Smooth muscle cell (in vitro differentiated cells): ENCODE measurements at regions not wholly inside any gene's neighbourhood (a gene's known extent, or its start where the extent isn't known, plus 50 kb on each side); places are given as distances from the start of the nearest gene placed in this dataset.

Experiments used
- DNase-seq: peaks from one replicate; lab custom pipeline; 2025; ENCODE audit not compliant: unreplicated experiment; lab: John Stamatoyannopoulos, UW
- H2AFZ ChIP-seq: fragments of 200-600 bp; sonication (generic); 2 replicates; pipeline ENCODE4 v1.6.0; 2016; ENCODE audit warnings: antibody characterized with exemption, low read depth, mild to moderate bottlenecking
- H3F3A ChIP-seq: fragments of 200-600 bp; sonication (generic); 2 replicates; pipeline ENCODE4 v1.6.0; 2017; ENCODE audit warnings: antibody characterized with exemption, low read depth
- H3K27ac ChIP-seq: fragments of 200-600 bp; sonication (generic); 2 replicates; pipeline ENCODE4 v1.5.1; 2016; ENCODE audit warnings: low read depth, mild to moderate bottlenecking
- H3K27me3 ChIP-seq: fragments of 200-600 bp; sonication (generic); 2 replicates; pipeline ENCODE4 v1.6.1; 2016; ENCODE audit warnings: low read depth, mild to moderate bottlenecking
- H3K36me3 ChIP-seq: fragments of 200-600 bp; sonication (generic); 2 replicates; pipeline ENCODE4 v1.5.1; 2016; ENCODE audit warnings: low read depth
- H3K4me1 ChIP-seq: fragments of 200-600 bp; sonication (generic); 2 replicates; pipeline ENCODE4 v1.5.1; 2016; ENCODE audit warnings: low read depth
- H3K4me2 ChIP-seq: fragments of 200-600 bp; sonication (generic); 2 replicates; pipeline ENCODE4 v1.6.0; 2016; ENCODE audit warnings: mild to moderate bottlenecking
- H3K4me3 ChIP-seq: fragments of 200-600 bp; sonication (generic); 2 replicates; pipeline ENCODE4 v1.5.1; 2016; ENCODE audit warnings: mild to moderate bottlenecking
- H3K79me2 ChIP-seq: fragments of 200-600 bp; sonication (generic); 2 replicates; pipeline ENCODE4 v1.6.0; 2016; ENCODE audit warnings: low read depth, mild to moderate bottlenecking
- H3K9ac ChIP-seq: fragments of 200-600 bp; sonication (generic); 2 replicates; pipeline ENCODE4 v1.6.0; 2016; ENCODE audit warnings: low read depth
- H3K9me3 ChIP-seq: fragments of 200-600 bp; sonication (generic); replicated peaks from 2 replicates; pipeline ENCODE4 v1.5.1; 2016; ENCODE audit warnings: low read depth
- H4K20me1 ChIP-seq: fragments of 200-600 bp; sonication (generic); 2 replicates; pipeline ENCODE4 v1.6.0; 2016; ENCODE audit warnings: low read depth
- CTCF ChIP-seq: fragments of 200-600 bp; sonication (generic); IDR thresholded peaks from 2 replicates; pipeline ENCODE4 v1.5.1; 2017; ENCODE audit warnings: borderline replicate concordance, mild to moderate bottlenecking, antibody characterized with exemption; ENCODE audit not compliant: insufficient read depth, poor library complexity, severe bottlenecking
- WGBS: methylation state at CpG from one replicate; pipeline ENCODE4 v1.1.7; 2016; ENCODE audit warnings: low lambda C conversion rate; 5-methylcytosine and 5-hydroxymethylcytosine counted together

- WGBS, result 87% methylated on average over 2 of the region's 2 CpGs
- Histone ChIP-seq H2AFZ (no peak overlapping the region), H3K9ac (no peak overlapping the region), H3K36me3 (no peaks in the 10 kb centered on the region), H3F3A (no peaks in the 10 kb centered on the region), H3K4me1 (peaks cover 9% of the 10 kb centered on the region), H3K9me3 (no peaks in the 10 kb centered on the region), H4K20me1 (no peaks in the 10 kb centered on the region), H3K79me2 (no peaks in the 10 kb centered on the region), H3K4me3 (no peak overlapping the region), H3K27ac (no peak overlapping the region), H3K27me3 (no peaks in the 10 kb centered on the region), H3K4me2 (no peak overlapping the region)
- no peak for TF ChIP-seq CTCF
- no peak for DNase-seq
These were observed 208.9 kb upstream of the SLC10A2 start for GRCh38 chr13:103275081-103275480.

- TF ChIP-seq CTCF, result no peak
- Histone ChIP-seq H3K9ac (no peak overlapping the region), H3K9me3 (no peaks in the 10 kb centered on the region), H4K20me1 (no peaks in the 10 kb centered on the region), H3F3A (no peaks in the 10 kb centered on the region), H3K4me1 (peaks cover 9% of the 10 kb centered on the region), H3K4me2 (no peak overlapping the region), H3K27me3 (no peaks in the 10 kb centered on the region), H3K27ac (no peak overlapping the region), H3K79me2 (no peaks in the 10 kb centered on the region), H3K36me3 (no peaks in the 10 kb centered on the region), H2AFZ (no peak overlapping the region), H3K4me3 (no peak overlapping the region)
- DNase-seq, result no peak
These were observed 207.6 kb upstream of the SLC10A2 start for GRCh38 chr13:103273825-103274224.

- no peak for DNase-seq
- no peak for TF ChIP-seq CTCF
- H3K4me1 ChIP-seq, result peaks cover 9% of the 10 kb centered on the region
- H4K20me1 ChIP-seq, result no peaks in the 10 kb centered on the region
- no peak overlapping the region for H3K4me3 ChIP-seq
- no peak overlapping the region for H3K4me2 ChIP-seq
- H3K27ac ChIP-seq, result no peak overlapping the region
- no peaks in the 10 kb centered on the region for H3K79me2 ChIP-seq
- no peaks in the 10 kb centered on the region for H3K27me3 ChIP-seq
- no peak overlapping the region for H2AFZ ChIP-seq
- no peak overlapping the region for H3K9ac ChIP-seq
- no peaks in the 10 kb centered on the region for H3K36me3 ChIP-seq
- no peaks in the 10 kb centered on the region for H3K9me3 ChIP-seq
- WGBS, result 61% methylated on average over 2 of the region's 2 CpGs
- H3F3A ChIP-seq, result no peaks in the 10 kb centered on the region
These were observed 206.6 kb upstream of the SLC10A2 start for GRCh38 chr13:103272770-103273169.

- Histone ChIP-seq H3K4me2 (no peak overlapping the region), H3K4me3 (no peak overlapping the region), H3K27me3 (no peaks in the 10 kb centered on the region), H3K9me3 (peaks cover 3% of the 10 kb centered on the region), H3K79me2 (no peaks in the 10 kb centered on the region), H2AFZ (no peak overlapping the region), H3K4me1 (no peaks in the 10 kb centered on the region), H3K9ac (no peak overlapping the region), H4K20me1 (no peaks in the 10 kb centered on the region), H3K27ac (no peak overlapping the region), H3F3A (no peaks in the 10 kb centered on the region), H3K36me3 (no peaks in the 10 kb centered on the region)
- DNase-seq, result no peak
- TF ChIP-seq CTCF, result no peak
- 93% methylated on average over 3 of the region's 3 CpGs for WGBS
These were observed 197.2 kb upstream of the SLC10A2 start for GRCh38 chr13:103263448-103263847.
